Astrocyte (in vitro differentiated cells and primary cell): ENCODE measurements at regions not wholly inside any gene's neighbourhood (a gene's known extent, or its start where the extent isn't known, plus 50 kb on each side); places are given as distances from the start of the nearest gene placed in this dataset.

ENCODE experiments used
- DNase-seq: peaks from one replicate; pipeline ENCODE4 v3.0.0-alpha.2; 2010; ENCODE audit warnings: low read depth
- FAIRE-seq: peaks from 2 replicates; lab custom pipeline; 2011; peaks lifted over from hg19 to GRCh38; lab: Jason Lieb, UNC
- H2AFZ ChIP-seq: 2 replicates; pipeline ENCODE4 v1.6.0; 2012; ENCODE audit warnings: low read depth, low read length, inconsistent platforms
- H3K27ac ChIP-seq: 2 replicates; pipeline ENCODE4 v1.5.1; 2011; ENCODE audit warnings: low read depth, low read length, inconsistent platforms
- H3K27me3 ChIP-seq: 2 replicates; pipeline ENCODE4 v1.6.0; 2011; ENCODE audit warnings: low read length, inconsistent platforms; ENCODE audit not compliant: insufficient read depth
- H3K36me3 ChIP-seq: 2 replicates; pipeline ENCODE4 v1.5.1; 2011; ENCODE audit warnings: low read length, inconsistent platforms; ENCODE audit not compliant: insufficient read depth
- H3K4me1 ChIP-seq: 2 replicates; pipeline ENCODE4 v1.5.1; 2011; ENCODE audit warnings: low read length, inconsistent platforms; ENCODE audit not compliant: insufficient read depth
- H3K4me2 ChIP-seq: 2 replicates; pipeline ENCODE4 v1.6.0; 2012; ENCODE audit warnings: low read length, inconsistent platforms
- H3K4me3 ChIP-seq: 2 replicates; pipeline ENCODE4 v1.5.1; 2011; ENCODE audit warnings: low read depth, mild to moderate bottlenecking, low read length, inconsistent platforms; ENCODE audit not compliant: insufficient read depth
- H3K79me2 ChIP-seq: 2 replicates; pipeline ENCODE4 v1.6.0; 2012; ENCODE audit warnings: mild to moderate bottlenecking, low read length, inconsistent platforms; ENCODE audit not compliant: insufficient read depth
- H3K9ac ChIP-seq: 2 replicates; pipeline ENCODE4 v1.6.0; 2012; ENCODE audit warnings: mild to moderate bottlenecking, low read length, inconsistent platforms
- H3K9me3 ChIP-seq: 2 replicates; pipeline ENCODE4 v1.5.1; 2012; ENCODE audit warnings: low read depth, mild to moderate bottlenecking, low read length, inconsistent platforms; ENCODE audit not compliant: insufficient read depth
- H4K20me1 ChIP-seq: 2 replicates; pipeline ENCODE4 v1.6.0; 2012; ENCODE audit warnings: low read length, inconsistent platforms; ENCODE audit not compliant: insufficient read depth
- H3K27ac Mint-ChIP-seq: one replicate; pipeline ENCODE4 v1.8.0; 2021; ENCODE audit warnings: mild to moderate bottlenecking, mixed read lengths; ENCODE audit not compliant: unreplicated experiment
- H3K27me3 Mint-ChIP-seq: one replicate; pipeline ENCODE4 v1.8.0; 2021; ENCODE audit warnings: low read depth, mixed read lengths; ENCODE audit not compliant: unreplicated experiment
- H3K36me3 Mint-ChIP-seq: one replicate; pipeline ENCODE4 v1.8.0; 2021; ENCODE audit warnings: low read depth, mixed read lengths; ENCODE audit not compliant: unreplicated experiment
- H3K4me1 Mint-ChIP-seq: one replicate; pipeline ENCODE4 v1.8.0; 2021; ENCODE audit warnings: low read depth, mixed read lengths; ENCODE audit not compliant: unreplicated experiment
- H3K4me3 Mint-ChIP-seq: one replicate; pipeline ENCODE4 v1.8.0; 2021; ENCODE audit warnings: mild to moderate bottlenecking, moderate library complexity, mixed read lengths; ENCODE audit not compliant: unreplicated experiment
- H3K9me3 Mint-ChIP-seq: one replicate; pipeline ENCODE4 v1.8.0; 2021; ENCODE audit warnings: mild to moderate bottlenecking, mixed read lengths; ENCODE audit not compliant: unreplicated experiment
- CTCF ChIP-seq: IDR thresholded peaks from 2 replicates; pipeline ENCODE4 v1.5.1; 2011; ENCODE audit warnings: low read depth, mild to moderate bottlenecking, inconsistent platforms, low read length, moderate library complexity; ENCODE audit not compliant: insufficient read depth
- EZH2 ChIP-seq: IDR thresholded peaks from 2 replicates; pipeline ENCODE4 v1.6.1; 2012; ENCODE audit warnings: mild to moderate bottlenecking, low read length, inconsistent platforms; ENCODE audit not compliant: insufficient read depth

- H3K4me1 Mint-ChIP-seq = no peaks in the 10 kb centered on the region
- no peak overlapping the region for H3K27ac Mint-ChIP-seq
- Histone ChIP-seq H3K9ac (no peak overlapping the region), H3K27me3 (no peaks in the 10 kb centered on the region), H3K79me2 (no peaks in the 10 kb centered on the region), H3K36me3 (no peaks in the 10 kb centered on the region), H3K4me1 (no peaks in the 10 kb centered on the region), H4K20me1 (no peaks in the 10 kb centered on the region), H3K27ac (no peak overlapping the region), H3K9me3 (no peaks in the 10 kb centered on the region), H2AFZ (no peak overlapping the region), H3K4me3 (no peak overlapping the region), H3K4me2 (no peak overlapping the region)
- TF ChIP-seq CTCF (no peak), EZH2 (no peak)
- DNase-seq (no peak), FAIRE-seq (no peak)
- peaks cover 4% of the 10 kb centered on the region for H3K9me3 Mint-ChIP-seq
- H3K4me3 Mint-ChIP-seq = no peak overlapping the region
- H3K36me3 Mint-ChIP-seq = no peaks in the 10 kb centered on the region
- H3K27me3 Mint-ChIP-seq = no peaks in the 10 kb centered on the region
Measured at GRCh38 chr2:56962673-56963072, 778.9 kb downstream of the CCDC85A start.

GRCh38 chr2:56969513-56969912, 785.7 kb downstream of the CCDC85A start:
- H3K9ac ChIP-seq = no peak overlapping the region
- H3K36me3 ChIP-seq = no peaks in the 10 kb centered on the region
- FAIRE-seq (no peak), DNase-seq (no peak)
- H3K4me3 Mint-ChIP-seq = no peak overlapping the region
- H3K9me3 Mint-ChIP-seq = no peaks in the 10 kb centered on the region
- H3K4me2 ChIP-seq = no peak overlapping the region
- no peaks in the 10 kb centered on the region for H3K36me3 Mint-ChIP-seq
- no peak for TF ChIP-seq EZH2
- TF ChIP-seq CTCF = no peak
- no peaks in the 10 kb centered on the region for H4K20me1 ChIP-seq
- no peaks in the 10 kb centered on the region for H3K27me3 Mint-ChIP-seq
- H3K4me3 ChIP-seq = no peak overlapping the region
- no peaks in the 10 kb centered on the region for H3K79me2 ChIP-seq
- H3K27ac ChIP-seq = no peak overlapping the region
- peaks cover 7% of the 10 kb centered on the region for H3K4me1 Mint-ChIP-seq
- no peaks in the 10 kb centered on the region for H3K9me3 ChIP-seq
- no peak overlapping the region for H2AFZ ChIP-seq
- H3K4me1 ChIP-seq = no peaks in the 10 kb centered on the region
- H3K27me3 ChIP-seq = no peaks in the 10 kb centered on the region
- H3K27ac Mint-ChIP-seq = no peak overlapping the region

GRCh38 chr2:56971383-56971974, 787.7 kb downstream of the CCDC85A start:
- H3K4me2 ChIP-seq = no peak overlapping the region
- no peak overlapping the region for H3K9ac ChIP-seq
- H3K9me3 Mint-ChIP-seq = no peaks in the 10 kb centered on the region
- H3K36me3 Mint-ChIP-seq = no peaks in the 10 kb centered on the region
- no peaks in the 10 kb centered on the region for H4K20me1 ChIP-seq
- H3K79me2 ChIP-seq = no peaks in the 10 kb centered on the region
- no peaks in the 10 kb centered on the region for H3K9me3 ChIP-seq
- H3K4me1 Mint-ChIP-seq = peaks cover 7% of the 10 kb centered on the region
- H3K27me3 Mint-ChIP-seq = no peaks in the 10 kb centered on the region
- no peaks in the 10 kb centered on the region for H3K36me3 ChIP-seq
- H3K4me3 Mint-ChIP-seq = no peak overlapping the region
- H3K4me1 ChIP-seq = no peaks in the 10 kb centered on the region
- no peak overlapping the region for H3K27ac Mint-ChIP-seq
- no peaks in the 10 kb centered on the region for H3K27me3 ChIP-seq
- no peak for FAIRE-seq
- DNase-seq = no peak
- TF ChIP-seq CTCF (no peak), EZH2 (no peak)
- H3K27ac ChIP-seq = no peak overlapping the region
- no peak overlapping the region for H3K4me3 ChIP-seq
- no peak overlapping the region for H2AFZ ChIP-seq
